ENCODE measurements at regions not wholly inside any gene's neighbourhood (a gene's known extent, or its start where the extent isn't known, plus 50 kb on each side); places are given as distances from the start of the nearest gene placed in this dataset.

GRCh38 chr18:40546875-40547274, 1408.2 kb upstream of the PIK3C3 start:
- DNase-seq (ENCODE audit: low read depth in 4 of 4, low spot score in 2 of 4) = no peak

DNA sequence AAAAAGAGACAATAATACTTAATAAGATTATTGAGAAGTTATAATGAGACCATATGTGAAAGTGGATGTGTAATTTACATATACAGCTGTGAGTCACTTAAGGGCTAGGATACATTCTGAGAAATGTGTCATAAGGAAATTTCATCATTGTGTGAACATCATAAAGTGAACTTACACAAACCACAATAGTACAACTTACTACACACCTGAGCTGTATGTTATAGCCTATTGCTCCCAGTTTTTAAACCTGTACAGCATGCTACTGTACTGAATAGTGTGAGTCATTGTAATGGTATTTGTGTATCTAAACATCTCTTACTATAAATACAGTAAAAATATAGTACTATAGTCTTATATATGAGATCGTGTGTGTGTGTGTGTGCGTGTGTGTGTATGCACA, 1420.3 kb upstream of the PIK3C3 start:
- no peak for DNase-seq (ENCODE audit: low read depth in 4 of 4, low spot score in 2 of 4)

GRCh38 chr18:40532046-40532445, 1423.0 kb upstream of the PIK3C3 start:
- DNase-seq (ENCODE audit: low read depth in 4 of 4, low spot score in 2 of 4) = no peak

GRCh38 chr18:40531051-40531450, 1424.0 kb upstream of the PIK3C3 start:
- no peak for DNase-seq (ENCODE audit: low read depth in 4 of 4, low spot score in 2 of 4)

- DNase-seq (ENCODE audit: low read depth in 4 of 4, low spot score in 2 of 4) = no peak
These were observed 1425.6 kb upstream of the PIK3C3 start for GRCh38 chr18:40529478-40529877.

- DNase-seq (ENCODE audit: low read depth in 4 of 4, low spot score in 2 of 4) = no peak
These were observed 1430.2 kb upstream of the PIK3C3 start for GRCh38 chr18:40524881-40525280.

DNA sequence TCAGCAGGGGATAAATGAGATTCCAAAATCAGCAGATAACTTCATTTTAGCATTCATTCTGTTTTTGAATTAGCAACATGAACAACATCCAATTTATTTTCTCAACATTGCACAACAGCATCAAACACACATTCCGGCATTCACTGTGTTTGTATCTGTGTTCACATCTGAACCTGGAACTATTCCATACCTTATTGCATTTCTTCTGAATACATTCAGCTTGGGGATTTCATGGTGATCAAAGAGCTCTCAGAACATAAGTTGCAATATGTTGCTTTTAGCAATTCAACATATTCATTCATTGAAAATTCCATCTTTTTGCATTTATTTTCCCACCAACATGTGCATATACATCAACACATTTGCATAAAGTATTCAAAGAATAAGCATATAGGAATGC, 1431.7 kb upstream of the PIK3C3 start:
- DNase-seq (ENCODE audit: low read depth in 4 of 4, low spot score in 2 of 4) = no peak

- DNase-seq (ENCODE audit: low read depth in 4 of 4, low spot score in 2 of 4) = no peak
These were observed 1454.0 kb upstream of the PIK3C3 start for GRCh38 chr18:40501026-40501425.

DNA sequence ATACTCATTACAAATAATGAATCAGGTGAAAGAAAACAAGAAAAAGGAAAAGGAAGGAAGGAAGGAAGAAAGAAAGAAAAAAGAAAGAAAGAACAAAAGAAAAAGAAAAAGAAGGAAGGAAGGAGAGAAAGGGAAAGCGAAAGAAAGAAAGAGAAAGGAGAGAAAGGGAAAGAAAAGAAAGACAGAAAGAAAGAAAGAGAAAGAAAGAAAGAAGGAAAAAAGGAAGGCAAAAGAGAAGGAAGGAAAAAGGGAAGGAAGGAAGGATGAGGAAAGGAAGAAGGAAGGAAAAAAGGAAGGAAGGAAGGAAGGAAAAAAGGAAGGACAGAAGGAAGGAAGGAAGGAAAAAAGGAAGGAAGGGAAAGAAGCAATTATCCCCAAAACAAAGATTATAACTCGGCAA, 1460.4 kb upstream of the PIK3C3 start:
- DNase-seq (ENCODE audit: low read depth in 4 of 4, low spot score in 2 of 4) = no peak

- no peak for DNase-seq (ENCODE audit: low read depth in 4 of 4, low spot score in 2 of 4)
These were observed 1461.7 kb upstream of the PIK3C3 start for GRCh38 chr18:40493316-40493715.

DNA sequence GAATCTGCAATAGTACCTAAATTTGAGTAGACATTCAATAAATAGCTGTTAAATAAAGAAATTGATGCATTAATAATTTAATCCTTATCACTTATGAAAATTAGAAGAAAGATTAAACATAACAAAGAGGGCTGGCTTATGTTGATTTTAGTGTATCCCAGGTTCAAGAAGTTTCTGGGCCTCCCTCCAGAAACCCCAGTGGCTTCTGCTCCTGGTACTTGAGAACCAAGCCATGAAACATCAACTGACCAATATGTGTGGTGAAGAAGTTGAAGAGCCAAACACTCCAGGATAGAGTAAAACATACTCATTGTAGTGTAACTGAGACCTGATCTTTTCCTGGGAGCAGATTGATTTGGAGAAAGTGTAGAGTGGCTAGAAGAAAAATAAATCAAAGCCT, 1465.7 kb upstream of the PIK3C3 start:
- DNase-seq (ENCODE audit: low read depth in 4 of 4, low spot score in 2 of 4) = no peak

- DNase-seq (ENCODE audit: low read depth in 4 of 4, low spot score in 2 of 4) = no peak
These were observed 1469.7 kb upstream of the PIK3C3 start for GRCh38 chr18:40485318-40485717.

- no peak for DNase-seq (ENCODE audit: low read depth in 4 of 4, low spot score in 2 of 4)
These were observed 1481.6 kb upstream of the PIK3C3 start for GRCh38 chr18:40473221-40474029.

DNA sequence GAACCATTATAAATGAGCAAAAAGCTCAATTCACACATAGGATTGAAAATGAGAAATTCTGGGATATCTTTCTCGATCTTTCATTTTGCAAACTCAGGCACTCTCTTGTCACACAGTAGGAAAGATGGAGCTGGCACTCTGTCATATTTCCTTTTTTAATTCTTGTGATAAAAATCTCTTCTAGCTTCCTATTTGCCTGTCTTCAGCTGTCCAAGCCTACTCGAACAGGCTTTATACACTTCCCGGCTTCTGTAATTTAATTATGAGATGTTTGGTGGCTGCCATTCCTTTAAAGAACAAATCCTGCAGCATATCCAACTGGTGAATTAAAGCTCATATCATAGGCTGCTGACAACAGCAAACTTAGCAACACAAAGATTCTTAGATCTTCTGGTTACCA, 1484.3 kb upstream of the PIK3C3 start:
- DNase-seq (ENCODE audit: low read depth in 4 of 4, low spot score in 2 of 4) = no peak

- DNase-seq (ENCODE audit: low read depth in 4 of 4, low spot score in 2 of 4) = no peak
These were observed 1485.2 kb upstream of the PIK3C3 start for GRCh38 chr18:40469851-40470250.

GRCh38 chr18:40469316-40469715, 1485.7 kb upstream of the PIK3C3 start:
- no peak for DNase-seq (ENCODE audit: low read depth in 4 of 4, low spot score in 2 of 4)

DNA sequence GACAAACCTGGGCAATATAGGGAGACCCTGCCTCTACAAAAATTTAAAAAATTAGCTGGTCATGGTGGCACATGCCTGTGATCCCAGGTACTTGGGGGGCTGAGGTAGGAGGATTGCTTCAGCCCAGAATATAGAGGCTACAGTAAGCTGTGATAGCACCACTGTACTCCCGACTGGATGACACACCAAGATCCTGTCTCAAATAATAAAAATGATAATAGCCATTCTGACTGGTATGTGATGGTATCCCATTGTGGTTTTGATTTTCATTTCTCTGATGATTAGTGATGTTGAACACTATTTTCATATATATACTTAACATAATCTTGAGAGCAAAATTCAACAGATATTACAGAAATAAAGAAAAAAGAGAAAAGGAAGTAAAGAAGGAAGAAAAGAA, 1491.0 kb upstream of the PIK3C3 start:
- no peak for DNase-seq (ENCODE audit: low read depth in 4 of 4, low spot score in 2 of 4)

DNA sequence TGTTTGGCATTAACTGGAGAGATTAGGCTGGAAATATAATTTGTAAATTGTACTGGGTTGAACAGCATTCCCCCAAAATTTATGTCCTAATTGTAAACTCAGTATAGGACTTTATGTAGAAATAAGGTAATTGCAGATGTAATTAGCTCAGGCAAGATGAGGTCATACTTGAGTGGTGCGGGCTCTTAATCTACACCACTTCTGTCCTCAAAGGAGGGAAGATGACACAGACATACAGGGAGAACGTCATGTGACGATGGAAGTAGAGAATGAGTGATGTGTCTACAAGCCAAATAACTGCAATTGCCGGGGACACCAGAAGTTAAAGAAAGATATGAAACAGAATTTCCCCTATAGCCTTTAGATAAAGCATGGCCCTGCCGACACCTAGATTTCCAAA, 1501.1 kb upstream of the PIK3C3 start:
- no peak for DNase-seq (ENCODE audit: low read depth in 4 of 4, low spot score in 2 of 4)

DNA sequence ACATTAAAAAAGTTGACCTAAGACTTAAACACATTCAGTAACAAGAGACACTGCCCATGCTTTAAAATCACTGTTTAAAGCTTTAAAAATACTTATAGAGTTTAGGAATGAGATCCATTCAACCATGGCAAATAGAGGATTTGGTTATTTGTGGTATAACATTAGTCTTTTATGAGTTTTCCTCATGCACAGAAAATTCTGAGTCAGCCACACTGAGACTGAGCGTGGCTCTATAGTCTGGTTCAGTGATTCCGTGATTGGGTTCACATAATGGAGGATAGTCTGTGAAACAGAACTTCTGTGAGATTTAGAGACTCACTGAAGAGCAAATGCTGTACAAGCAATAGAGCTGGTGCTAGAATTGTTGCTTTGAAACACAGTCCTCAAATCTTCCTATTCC, 1502.4 kb upstream of the PIK3C3 start:
- DNase-seq (ENCODE audit: low read depth in 4 of 4, low spot score in 2 of 4) = no peak

- DNase-seq (ENCODE audit: low read depth in 4 of 4, low spot score in 2 of 4) = no peak
These were observed 1504.3 kb upstream of the PIK3C3 start for GRCh38 chr18:40450751-40451150.

- no peak for DNase-seq (ENCODE audit: low read depth in 4 of 4, low spot score in 2 of 4)
These were observed 1507.2 kb upstream of the PIK3C3 start for GRCh38 chr18:40447820-40448219.

DNA sequence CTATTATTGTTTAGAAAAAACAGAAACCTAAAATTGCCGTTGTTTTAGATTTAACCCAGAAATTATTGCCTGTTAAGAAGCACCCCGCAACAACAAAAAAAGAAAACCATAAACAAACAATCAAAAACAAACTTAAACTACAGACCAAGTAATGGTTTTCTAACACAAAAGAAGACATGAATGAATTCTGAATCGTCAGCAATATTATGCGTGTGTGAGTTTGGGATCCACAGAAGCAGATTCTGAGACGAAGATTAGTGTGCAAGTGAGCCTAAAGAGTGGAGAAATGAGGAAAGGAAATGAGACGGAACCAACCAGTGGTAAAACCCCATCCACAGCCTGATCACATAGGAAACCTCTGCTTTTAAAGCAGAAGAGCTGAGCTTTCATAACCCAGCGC, 1514.9 kb upstream of the PIK3C3 start:
- DNase-seq (ENCODE audit: low read depth in 4 of 4, low spot score in 2 of 4) = no peak

DNA sequence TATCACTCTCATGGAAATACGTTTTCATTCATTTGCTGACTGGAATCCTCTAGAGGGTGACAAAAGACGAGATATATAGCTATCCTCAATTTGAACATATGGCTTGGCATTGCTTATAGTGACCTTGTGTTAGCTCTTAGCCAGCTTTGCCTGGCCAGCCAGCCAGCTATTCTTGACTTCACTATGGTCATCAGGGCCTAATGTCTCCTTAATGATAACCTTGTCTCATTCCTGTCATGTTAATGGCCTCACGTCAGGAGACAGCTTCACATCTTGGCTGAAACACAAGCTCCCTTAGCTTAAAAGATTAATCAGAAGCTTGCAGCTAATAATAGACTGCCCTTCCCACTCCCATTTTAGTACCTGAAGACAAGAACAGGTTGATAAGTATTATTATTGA, 1517.5 kb upstream of the PIK3C3 start:
- DNase-seq (ENCODE audit: low read depth in 4 of 4, low spot score in 2 of 4) = no peak

All from left renal cortex interstitium (tissue), 4 donors.